HT1080 (cell line): ENCODE measurements at regions not wholly inside any gene's neighbourhood (a gene's known extent, or its start where the extent isn't known, plus 50 kb on each side); places are given as distances from the start of the nearest gene placed in this dataset.
"Not testable (repeated sequence)": the region's sequence is repeated elsewhere in the genome, so short reads cannot be mapped to it uniquely, and the experiment has no call there.

Experiments
- DNase-seq: peaks from one replicate; pipeline ENCODE4 v3.0.0-alpha.2; 2015; ENCODE audit warnings: low read depth

DNA sequence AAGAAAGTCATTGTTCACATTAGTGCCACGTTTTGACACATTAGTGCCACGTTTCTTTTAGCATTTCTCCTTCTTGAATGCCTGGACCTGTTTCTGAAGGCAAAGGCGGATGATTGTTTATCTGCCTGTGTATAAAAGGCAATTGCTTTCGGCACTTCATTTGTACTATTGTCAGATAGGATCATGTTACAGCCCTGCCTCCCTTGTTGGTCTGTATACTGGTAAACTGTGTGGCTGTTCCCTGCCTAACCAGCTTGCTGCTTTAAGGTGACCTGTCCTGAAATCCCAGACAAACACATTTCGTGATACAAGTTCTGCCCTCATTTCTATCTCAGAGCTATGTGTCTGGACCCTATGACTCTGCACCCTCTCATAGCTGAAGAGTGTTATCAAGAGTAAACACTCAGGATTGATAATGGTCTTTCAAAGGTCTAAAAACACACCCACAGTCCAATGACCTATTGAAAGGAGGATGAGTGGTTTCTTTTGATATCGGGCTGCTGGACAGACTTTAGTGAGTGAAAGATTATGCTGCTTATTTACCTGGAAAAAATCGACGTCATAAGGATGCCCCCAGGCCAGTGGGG lies 276.3 kb upstream of the MCTP2 start:
- DNase-seq, result no peak

DNA sequence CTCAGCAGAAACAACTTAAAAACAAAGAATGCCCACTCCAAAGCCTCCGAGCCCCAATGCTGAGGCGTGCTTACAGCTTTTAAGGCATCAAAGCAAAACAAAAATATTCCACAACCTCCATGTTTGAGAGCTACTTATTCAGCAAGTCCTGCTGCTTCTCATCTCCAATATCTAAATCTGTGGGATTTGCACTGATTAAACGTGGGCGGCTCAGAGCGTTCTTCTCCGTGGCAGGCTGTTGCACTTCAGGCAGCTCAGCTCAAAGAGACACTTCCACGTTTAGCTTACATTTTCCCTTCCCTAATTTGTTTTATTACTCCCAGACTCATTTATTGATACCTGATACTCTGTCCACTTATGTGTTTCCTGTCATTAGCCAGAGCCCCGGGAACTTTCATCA lies 282.6 kb upstream of the MCTP2 start:
- DNase-seq, result no peak

DNA sequence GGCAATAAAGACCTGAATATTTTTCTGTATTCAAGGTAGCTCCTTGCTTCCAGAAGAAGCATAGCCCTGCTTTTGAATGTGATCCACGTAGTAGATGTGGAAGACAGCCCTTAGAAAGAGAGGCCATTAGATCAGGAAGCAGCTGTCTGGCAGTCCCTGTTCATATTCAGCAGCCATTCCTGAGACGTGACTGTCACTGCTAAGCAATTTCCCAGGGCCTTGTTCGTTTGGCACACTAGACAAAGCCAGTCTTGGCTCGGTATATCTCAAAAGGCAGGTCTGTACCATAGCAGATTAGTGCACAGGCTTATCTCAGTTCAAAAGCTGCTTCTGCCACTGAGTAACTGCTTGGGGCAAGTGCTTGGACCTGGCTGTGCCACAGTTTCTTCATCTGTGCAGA lies 287.8 kb upstream of the MCTP2 start:
- DNase-seq, result no peak

DNA sequence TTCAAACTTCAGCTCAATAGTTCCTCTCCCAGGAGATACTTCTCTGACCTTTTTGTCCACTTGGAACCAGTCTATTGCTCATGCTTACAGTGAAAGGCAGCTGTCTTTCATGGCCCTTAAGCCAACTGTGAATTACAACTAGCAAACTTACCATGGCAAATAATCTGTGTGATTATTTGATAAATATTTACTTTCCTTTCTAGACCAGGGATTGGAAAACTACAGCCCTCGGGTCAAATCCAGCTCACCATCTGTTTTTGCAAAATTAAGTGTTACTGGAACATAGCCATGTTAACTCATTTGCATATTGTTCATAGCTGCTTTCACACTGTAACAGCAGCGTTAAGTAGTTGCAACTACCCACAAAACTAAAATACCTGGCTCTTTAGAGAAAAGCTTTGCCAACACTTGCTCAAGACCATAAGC lies 289.1 kb upstream of the MCTP2 start:
- no peak for DNase-seq

DNA sequence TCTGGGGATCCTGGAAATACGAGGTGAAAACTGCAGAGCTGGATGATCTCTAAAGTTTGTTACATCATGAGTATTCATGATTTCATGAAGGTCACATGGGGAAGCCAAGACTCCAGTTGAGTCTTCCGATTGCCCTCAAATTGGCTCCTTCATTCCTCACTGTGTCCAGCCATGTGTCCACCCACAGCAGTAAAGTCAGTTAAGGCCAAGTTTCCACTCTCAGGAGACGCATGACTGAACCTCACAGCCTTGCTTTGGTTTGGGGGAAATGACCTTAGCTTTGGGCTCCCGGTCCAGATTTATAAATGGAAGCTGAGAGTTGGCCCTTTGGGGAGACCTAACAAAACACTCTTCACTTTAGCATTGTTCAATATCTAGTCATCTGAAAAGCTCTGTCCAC lies 289.7 kb upstream of the MCTP2 start:
- no peak for DNase-seq

DNA sequence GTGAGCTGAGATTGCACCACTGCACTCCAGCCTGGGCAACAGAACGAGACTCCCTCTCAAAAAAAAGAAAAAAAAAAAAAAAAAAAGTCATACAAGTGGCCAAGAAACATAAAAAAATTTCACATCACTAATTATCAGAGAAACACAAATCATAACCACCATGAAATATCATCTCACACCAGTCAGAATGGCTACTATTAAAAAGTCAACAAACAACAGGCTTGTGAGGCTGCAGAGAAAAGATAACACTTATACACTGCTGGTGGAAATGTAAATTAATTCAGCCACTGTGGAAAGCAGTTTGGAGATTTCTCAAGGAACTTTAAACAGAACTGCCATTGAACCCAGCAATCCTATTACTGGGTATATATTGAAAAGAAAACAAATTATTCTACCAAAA lies 291.1 kb upstream of the MCTP2 start:
- no peak for DNase-seq

DNA sequence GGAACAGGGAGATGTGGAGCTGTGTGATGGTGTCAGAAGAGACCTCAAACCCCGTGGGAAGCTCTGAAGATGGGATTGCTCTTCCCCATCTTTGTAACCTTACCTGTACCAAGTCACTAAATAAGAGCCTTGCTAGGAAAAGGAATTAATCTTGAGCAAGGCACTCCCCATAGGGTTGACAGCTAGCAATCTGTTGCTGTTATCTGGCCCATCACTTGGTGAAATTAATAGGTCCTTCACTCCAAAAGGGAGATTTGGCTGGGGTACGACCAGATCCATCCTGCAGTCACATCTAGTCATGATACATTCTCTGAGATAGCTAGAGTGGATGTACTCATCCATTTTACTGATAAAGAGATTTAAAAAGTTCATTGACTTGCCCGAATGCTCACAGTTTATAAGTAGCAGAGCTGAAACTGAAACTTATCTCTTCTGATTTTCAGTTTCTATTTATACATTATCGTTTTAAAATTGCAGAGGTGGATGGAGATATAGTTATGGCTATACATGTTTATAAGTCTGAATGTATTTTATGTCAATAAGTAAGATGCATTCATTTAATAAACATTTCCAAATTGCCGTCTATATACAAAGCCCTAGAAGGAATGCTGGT lies 299.1 kb upstream of the MCTP2 start:
- DNase-seq, result no peak

DNA sequence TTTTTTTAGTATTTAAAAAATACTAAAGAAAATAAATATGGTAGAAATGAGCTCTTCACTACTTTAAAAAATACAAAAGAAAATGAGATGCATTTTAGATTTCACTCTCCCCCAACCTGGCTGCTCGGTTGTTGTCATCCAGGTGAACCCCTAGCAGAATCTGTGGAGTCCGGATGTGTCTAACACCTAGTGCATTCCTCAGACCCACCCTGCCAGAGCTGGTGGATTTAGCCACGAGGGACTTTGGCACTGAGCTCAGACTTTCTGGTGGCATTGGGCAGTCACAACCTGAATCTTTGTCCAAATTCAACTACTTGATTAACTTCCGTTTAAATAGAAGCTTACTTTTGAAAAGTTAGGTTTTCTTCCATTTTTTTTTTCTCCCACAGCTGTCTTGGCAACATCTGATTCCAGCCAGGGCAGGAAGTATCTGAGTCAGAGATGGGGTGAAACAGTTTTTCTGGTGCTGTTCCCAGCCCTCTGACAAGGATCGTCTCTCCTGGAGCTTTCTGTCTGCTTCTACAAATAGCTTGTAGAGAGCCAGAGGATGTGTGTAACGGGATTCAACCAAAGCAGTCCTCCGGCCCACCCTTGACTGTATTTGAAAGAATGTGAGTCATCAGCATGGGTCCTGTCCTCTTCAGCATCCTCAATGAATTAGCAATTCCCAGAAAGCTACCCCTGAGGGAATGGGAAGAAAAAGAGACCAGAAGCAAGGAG lies 301.8 kb upstream of the MCTP2 start:
- peak; percentile 95 for DNase-seq

DNA sequence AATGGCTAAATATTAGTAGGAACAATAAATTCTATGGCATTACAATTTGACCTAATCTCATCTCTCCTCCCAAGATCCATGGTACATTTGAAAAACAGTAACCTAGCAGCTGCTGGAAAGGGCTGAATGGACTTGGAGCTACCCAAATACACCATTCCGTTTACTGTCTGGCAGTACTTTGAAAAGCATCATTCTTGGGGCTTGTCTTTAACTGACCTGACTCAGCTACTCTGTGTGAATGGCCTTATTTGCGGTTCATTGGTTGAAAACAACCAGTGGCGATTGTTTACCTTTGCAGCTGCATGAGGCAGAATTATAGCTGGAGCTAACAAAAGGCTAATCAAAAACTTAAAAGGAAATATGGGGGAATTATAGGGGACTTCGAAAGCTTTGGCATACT lies 311.2 kb upstream of the MCTP2 start:
- DNase-seq, result no peak

DNA sequence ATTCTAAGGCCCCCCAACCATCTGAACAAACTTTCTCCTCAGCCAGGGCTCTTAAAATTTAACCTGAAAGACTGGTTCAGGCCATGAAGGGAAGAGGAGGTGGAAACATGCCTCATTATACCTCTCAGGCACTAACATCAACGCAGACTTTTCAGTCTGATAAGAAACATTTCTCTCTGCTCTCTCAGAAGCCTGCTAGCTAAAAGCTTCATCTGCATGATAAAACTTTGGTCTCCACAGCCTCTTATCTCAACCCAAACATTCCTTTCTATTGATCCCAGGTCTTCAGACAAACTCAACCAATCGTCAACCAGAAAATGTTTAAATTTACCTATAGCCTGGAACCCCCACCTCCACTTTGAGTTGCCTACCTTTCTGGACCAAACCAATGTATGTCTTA lies 312.6 kb upstream of the MCTP2 start:
- DNase-seq, result not testable (repeated sequence)

DNA sequence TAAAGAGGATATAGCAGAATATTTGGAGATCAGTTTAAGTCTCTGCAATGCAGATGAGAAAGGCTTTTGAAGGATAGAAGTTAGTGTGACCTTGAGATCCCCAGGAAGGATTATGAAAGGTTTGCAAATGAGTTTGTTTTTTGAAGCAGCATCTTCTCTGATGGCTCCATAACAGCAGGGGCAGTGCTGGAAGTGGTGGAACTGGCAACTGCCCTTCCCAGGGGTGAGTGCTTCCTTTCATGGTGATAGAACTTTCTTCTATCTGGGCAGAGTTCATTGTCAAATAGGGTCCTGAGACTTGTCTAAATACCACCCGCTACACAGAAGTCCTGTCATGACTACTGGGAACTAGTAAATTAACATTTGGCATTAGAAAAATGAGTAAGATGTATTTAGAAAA lies 314.2 kb upstream of the MCTP2 start:
- DNase-seq, result no peak

DNA sequence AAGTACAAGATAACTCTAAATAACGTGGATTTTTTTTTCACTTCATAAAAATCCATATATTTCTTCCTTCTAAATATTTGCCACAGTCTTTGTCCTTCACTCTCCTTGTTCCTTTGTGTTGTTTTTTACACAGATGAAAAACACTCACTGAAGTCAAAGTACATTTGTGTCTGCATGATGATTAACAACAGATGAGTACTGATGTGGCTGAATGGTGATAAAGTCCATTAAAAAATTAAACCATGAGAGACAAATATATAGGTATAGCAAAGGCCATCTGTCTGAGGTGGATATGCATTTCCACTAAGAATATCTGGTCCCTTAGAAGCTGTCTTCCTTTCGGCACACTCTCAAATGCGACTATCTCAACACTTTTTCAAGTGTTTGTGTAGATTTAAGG lies 317.5 kb upstream of the MCTP2 start:
- DNase-seq, result no peak

DNA sequence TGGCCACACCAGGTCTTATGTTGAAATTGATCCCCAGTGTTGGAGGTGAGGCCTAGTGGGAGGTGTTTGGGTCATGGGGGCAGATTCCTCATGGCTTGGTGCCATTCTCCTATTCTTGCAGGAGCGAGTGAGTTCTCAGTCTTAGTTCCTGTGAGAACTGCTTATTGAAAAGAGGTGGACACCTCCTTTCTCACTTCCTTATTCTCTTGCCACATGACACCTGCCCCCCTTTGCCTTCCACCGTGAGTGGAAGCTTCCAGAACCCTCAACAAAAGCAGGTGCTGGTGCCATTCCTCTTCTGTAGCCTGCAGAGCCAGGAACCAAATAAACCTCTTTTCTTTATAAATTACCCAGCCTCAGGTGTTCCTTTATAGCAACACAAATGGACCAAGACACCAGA lies 318.1 kb upstream of the MCTP2 start:
- DNase-seq, result no peak

DNA sequence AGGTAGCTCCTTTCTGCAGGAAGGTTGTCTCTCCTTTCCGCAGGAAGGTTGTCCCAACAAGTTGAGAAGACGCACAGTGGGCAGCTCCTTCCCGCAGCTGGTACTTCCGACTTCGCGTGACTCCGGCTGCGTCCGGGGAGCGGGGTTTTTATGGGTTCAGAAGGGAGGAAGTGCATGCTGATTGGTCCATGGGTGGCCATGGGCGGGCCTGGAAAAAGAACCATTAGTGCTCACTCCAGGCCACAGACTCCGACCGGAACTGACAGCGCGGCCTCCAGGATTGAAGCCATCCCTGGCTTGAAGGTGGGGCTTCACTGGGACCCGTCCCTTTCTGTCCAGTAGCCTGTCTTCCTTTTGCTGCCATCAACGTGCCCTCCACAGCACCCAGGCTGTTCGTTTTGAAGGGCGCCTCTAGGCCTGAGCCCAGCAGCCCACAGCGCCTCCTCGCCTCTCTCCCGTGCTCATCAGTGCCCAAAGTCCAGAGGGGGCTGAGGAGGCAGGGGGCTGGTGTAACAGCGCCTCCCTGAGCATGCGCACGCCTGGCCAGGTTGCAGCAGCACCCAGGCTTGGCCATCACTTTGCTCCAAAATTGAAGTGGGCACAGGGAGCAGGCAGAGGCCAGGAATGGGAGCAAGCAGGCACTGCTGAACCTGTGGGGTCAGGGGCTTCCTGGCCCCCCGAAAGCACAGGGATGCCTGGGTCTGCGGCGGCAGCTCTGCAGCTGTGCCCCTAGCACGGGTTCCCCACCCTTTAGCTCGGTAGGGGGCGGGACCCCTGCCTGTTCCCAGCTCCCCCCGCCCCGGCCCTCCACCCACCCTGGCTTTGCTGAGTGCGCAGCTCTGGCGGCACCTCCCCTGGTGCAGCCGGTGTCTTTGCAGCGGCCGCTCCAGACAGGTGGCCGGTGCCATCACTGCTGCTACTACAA lies 330.6 kb upstream of the MCTP2 start:
- DNase-seq, result no peak

DNA sequence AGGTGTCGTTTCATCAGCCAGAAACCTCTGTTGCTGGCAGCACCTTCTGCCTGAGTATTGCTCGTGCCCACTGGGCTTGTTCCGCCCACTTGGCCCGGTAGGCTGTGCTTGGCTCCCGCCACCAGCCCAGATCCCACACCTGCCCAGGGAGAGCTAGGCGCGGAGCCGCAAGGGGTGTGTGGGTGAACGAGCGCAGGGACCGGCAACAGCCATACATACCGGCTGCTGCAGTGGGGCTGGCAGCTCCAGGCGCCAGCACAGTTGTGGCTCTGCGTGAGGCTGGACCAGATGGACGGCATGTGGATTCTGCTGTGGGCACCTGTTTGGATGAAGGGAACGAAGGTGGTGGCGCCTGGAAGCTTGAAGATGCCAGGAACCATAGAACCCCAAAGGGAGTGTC lies 331.5 kb upstream of the MCTP2 start:
- DNase-seq, result no peak

DNA sequence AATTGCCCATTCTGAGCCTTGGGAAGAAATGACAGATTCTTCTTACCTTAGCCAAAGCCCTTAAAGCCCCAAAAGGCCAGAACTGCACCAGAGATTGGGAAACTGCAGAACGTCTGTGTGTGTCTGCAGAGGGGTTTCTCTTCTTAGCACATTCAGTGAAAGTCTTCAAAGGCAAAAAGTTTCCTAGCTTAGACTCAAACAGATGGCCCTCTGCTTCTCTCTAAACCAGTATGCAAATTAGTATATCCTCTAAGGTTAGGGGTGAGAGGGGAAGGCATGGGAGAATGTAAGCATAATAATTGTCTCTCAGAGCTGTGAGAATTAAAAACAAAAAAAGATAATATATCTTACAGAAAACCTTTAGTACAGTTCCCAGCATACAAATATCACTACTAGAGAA lies 334.0 kb upstream of the MCTP2 start:
- no peak for DNase-seq

DNA sequence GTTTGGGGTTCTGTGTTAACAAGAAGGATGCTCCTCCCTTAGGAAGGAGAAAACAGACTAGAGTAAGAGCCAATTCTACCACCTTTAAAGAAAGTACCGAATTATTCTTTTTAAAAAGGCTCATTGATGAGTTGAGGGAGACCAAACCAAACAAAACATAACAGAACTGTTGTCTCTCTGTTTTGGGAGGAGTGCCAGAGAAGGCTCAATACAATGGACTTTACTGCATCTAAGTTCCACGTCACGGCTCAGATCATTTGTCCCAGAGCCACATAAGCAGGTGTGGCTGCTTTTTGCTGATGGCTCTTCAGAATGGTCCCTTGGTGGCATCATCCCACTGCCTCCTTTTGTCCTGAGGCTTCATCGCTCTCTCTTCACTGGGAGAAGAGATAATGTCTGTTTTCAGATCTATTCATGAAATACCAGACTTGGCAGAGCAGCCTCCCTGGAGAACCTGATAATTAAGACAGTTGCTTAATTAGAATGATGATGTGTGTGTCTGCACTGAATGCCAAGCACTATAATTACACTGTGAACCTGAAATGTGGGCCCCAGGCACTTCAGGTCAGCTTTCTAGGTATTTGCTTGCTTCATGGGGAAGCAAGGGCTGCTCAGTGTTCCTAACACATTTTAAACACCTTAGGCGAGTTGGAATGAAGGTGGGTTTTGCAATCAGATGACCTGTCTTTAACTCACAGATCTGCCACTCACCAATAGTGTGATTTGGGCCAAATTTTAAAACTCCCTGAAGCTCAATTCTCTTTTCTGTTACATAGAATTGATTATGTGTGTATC lies 335.2 kb upstream of the MCTP2 start:
- no peak for DNase-seq

DNA sequence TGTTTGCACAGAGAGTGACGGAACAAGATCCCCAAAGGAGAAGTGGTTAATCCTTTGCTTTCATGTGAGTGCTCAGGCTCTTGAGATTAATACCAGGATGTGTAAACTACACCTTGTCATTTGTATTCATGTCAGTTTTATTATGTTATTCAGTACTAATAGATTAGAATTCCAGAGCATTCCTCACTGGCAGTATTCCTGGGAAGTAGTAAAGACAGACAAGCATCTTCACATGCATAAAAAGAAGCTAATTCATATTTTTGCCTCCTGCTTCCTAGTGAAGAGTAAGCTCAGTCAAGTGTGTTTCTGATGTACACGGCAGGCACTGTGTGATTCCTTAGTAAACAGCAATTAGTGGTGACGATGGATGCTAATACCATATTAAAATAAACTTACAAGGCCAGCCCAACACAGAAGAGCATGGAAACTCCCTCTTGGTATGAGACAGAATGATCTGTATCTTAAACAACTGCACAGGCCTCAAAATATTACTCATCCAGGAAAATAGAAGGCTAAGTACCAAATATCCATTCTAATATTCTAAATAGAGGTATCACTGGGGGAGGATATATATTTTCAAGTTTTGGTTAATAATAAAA lies 336.8 kb upstream of the MCTP2 start:
- DNase-seq, result no peak

DNA sequence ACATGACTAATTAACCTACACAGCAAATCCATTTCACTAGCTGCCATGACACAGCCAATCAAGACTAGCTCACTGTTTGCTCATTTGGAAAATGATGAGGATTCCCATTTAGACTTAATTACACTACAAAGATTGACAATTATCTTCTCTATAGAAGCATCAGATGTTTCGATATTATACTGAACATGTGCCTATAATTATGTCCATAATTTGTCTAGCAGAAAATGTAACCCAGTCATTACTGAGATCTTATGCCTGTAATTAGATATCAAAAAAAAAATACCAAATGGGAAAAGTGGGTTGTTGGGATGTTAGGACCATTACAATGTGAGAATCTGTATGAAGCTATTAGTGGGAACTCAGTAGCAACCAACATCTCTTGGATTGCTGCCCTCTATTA lies 344.2 kb upstream of the MCTP2 start:
- no peak for DNase-seq

DNA sequence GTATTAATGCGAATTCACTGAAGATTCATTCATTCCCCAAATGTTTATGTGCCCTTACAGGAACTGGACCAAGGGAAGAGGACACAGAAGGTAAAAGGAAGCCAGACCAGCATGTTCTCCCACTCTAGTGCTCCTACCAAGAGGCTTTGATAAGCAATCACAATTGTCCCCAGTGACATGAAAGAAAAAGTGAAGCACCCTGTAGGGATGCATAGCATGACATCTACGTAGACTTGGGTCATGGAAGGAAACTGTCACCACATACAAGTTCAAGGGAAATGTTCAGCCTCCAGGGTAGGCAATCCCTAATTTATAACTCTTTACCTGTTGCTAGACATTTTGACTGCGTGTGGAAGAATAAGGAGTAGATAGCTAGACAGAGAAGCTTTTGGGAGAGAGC lies 348.6 kb upstream of the MCTP2 start:
- DNase-seq, result no peak

DNA sequence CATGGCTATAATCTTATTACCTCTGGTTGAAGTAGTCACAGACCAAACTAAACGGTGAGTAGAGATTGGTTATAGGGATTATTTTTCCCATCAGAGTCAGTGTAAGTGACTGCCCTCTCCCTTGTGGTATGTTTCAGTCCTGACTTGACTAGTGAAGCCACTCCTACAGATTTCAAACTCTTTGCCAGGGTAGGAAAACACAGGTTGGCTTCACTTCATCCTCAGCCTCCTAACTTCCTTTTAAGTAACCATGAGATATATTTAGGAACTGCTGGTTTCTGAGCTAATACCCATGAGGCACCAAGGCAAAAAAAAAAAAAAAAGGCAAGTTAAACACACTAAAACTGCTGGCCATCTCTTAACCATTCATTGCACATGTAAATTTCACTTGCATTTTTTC lies 349.2 kb upstream of the MCTP2 start:
- DNase-seq, result no peak
